Liver (tissue), 3 donors: ENCODE measurements at regions not wholly inside any gene's neighbourhood (a gene's known extent, or its start where the extent isn't known, plus 50 kb on each side); places are given as distances from the start of the nearest gene placed in this dataset.

Experiments used
- CTCF ChIP-seq: fragments of 150-350 bp; IDR thresholded peaks from 2 replicates; pipeline ENCODE4 v1.5.1; 2017; ENCODE audit warnings: improper control_type of control experiment, low read depth, low read length; ENCODE audit not compliant: missing input control
- EGR1 ChIP-seq, 2 donors: IDR thresholded peaks; 2 replicates each; pipeline ENCODE4 v1.6.1; 2016 to 2018; ENCODE audit warnings: antibody characterized with exemption in 2 of 2, low read depth in 2 of 2
- FOXA1 ChIP-seq: IDR thresholded peaks from 2 replicates; pipeline ENCODE4 v1.6.1; 2016; ENCODE audit warnings: antibody characterized with exemption
- JUND ChIP-seq, 2 donors: IDR thresholded peaks; 2 replicates each; pipeline ENCODE4 v1.6.1; 2016; ENCODE audit warnings: antibody characterized with exemption in 2 of 2
- RAD21 ChIP-seq, 2 donors: IDR thresholded peaks; 2 replicates each; pipeline ENCODE4 v1.6.1; 2016; ENCODE audit warnings: antibody characterized with exemption in 2 of 2, mild to moderate bottlenecking in 2 of 2
- REST ChIP-seq: IDR thresholded peaks from 2 replicates; pipeline ENCODE4 v1.6.1; 2016; ENCODE audit warnings: antibody characterized with exemption, mild to moderate bottlenecking
- SP1 ChIP-seq: IDR thresholded peaks from 2 replicates; pipeline ENCODE4 v1.6.1; 2018; ENCODE audit warnings: antibody characterized with exemption, mild to moderate bottlenecking
- TAF1 ChIP-seq: conservative IDR thresholded peaks from 2 replicates; pipeline ENCODE4 v1.6.1; 2016; ENCODE audit warnings: antibody characterized with exemption, mild to moderate bottlenecking
- YY1 ChIP-seq: IDR thresholded peaks from 2 replicates; pipeline ENCODE4 v1.6.1; 2016; ENCODE audit warnings: antibody characterized with exemption, mild to moderate bottlenecking
- TF ChIP-seq, protein P1 (sequence below): IDR thresholded peaks from 2 replicates; pipeline ENCODE4 v1.6.1; 2016; ENCODE audit warnings: antibody characterized with exemption
- TF ChIP-seq, protein P2 (sequence below): IDR thresholded peaks from 2 replicates; pipeline ENCODE4 v1.6.1; 2016; ENCODE audit warnings: antibody characterized with exemption
- donor health status: healthy.
- donor health status: healthy.

- TF ChIP-seq JUND (IDR thresholded peaks at IDR 0.05): no peak
- TF ChIP-seq RAD21 (IDR thresholded peaks at IDR 0.05): no peak
- no peak for TF ChIP-seq CTCF
- TF ChIP-seq, protein P1, sequence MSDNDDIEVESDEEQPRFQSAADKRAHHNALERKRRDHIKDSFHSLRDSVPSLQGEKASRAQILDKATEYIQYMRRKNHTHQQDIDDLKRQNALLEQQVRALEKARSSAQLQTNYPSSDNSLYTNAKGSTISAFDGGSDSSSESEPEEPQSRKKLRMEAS: no peak
- no peak for TF ChIP-seq TAF1
- no peak for TF ChIP-seq REST
- TF ChIP-seq, protein P2, sequence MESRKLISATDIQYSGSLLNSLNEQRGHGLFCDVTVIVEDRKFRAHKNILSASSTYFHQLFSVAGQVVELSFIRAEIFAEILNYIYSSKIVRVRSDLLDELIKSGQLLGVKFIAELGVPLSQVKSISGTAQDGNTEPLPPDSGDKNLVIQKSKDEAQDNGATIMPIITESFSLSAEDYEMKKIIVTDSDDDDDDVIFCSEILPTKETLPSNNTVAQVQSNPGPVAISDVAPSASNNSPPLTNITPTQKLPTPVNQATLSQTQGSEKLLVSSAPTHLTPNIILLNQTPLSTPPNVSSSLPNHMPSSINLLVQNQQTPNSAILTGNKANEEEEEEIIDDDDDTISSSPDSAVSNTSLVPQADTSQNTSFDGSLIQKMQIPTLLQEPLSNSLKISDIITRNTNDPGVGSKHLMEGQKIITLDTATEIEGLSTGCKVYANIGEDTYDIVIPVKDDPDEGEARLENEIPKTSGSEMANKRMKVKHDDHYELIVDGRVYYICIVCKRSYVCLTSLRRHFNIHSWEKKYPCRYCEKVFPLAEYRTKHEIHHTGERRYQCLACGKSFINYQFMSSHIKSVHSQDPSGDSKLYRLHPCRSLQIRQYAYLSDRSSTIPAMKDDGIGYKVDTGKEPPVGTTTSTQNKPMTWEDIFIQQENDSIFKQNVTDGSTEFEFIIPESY: no peak
- TF ChIP-seq FOXA1: no peak
- TF ChIP-seq SP1: no peak
- no peak for TF ChIP-seq YY1
- TF ChIP-seq EGR1 (IDR thresholded peaks at IDR 0.05; ENCODE audit: low read depth in 2 of 2): no peak
These were observed 1189.4 kb downstream of the DSC3 start for GRCh38 chr18:29853126-29853525.
